WTC11 (cell line): ENCODE measurements at regions not wholly inside any gene's neighbourhood (a gene's known extent, or its start where the extent isn't known, plus 50 kb on each side); places are given as distances from the start of the nearest gene placed in this dataset.

Source experiments
- ATF6 ChIP-seq: sonication (generic); formaldehyde crosslinking; IDR thresholded peaks from 2 replicates; pipeline ENCODE4 v1.8.1; 2023; ENCODE audit warnings: mild to moderate bottlenecking, missing genetic modification reagents
- CREB1 ChIP-seq: sonication (generic); formaldehyde crosslinking; IDR thresholded peaks from 2 replicates; pipeline ENCODE4 v1.8.0; 2023; ENCODE audit warnings: mild to moderate bottlenecking, missing genetic modification reagents
- E2F1 ChIP-seq: sonication (generic); formaldehyde crosslinking; IDR thresholded peaks from 2 replicates; pipeline ENCODE4 v1.8.0; 2022; ENCODE audit warnings: mild to moderate bottlenecking, missing genetic modification reagents
- ESRRA ChIP-seq: sonication (generic); formaldehyde crosslinking; IDR thresholded peaks from 2 replicates; pipeline ENCODE4 v1.8.1; 2022; ENCODE audit warnings: mild to moderate bottlenecking, missing genetic modification reagents, borderline replicate concordance
- FOXJ3 ChIP-seq: sonication (generic); formaldehyde crosslinking; IDR thresholded peaks from 2 replicates; pipeline ENCODE4 v1.9.0; 2021; ENCODE audit warnings: missing genetic modification reagents, mild to moderate bottlenecking, borderline replicate concordance
- HMGA2 ChIP-seq: fragments of 250-450 bp; sonication (Bioruptor Pico); IDR thresholded peaks from 2 replicates; pipeline ENCODE4 v1.4.0; 2021; ENCODE audit warnings: mild to moderate bottlenecking, moderate library complexity
- HMGXB4 ChIP-seq: sonication (generic); formaldehyde crosslinking; IDR thresholded peaks from 2 replicates; pipeline ENCODE4 v1.8.1; 2023; ENCODE audit warnings: mild to moderate bottlenecking, moderate library complexity, missing genetic modification reagents
- IRF1 ChIP-seq: sonication (generic); formaldehyde crosslinking; IDR thresholded peaks from 2 replicates; pipeline ENCODE4 v1.8.0; 2023; ENCODE audit warnings: missing genetic modification reagents
- MLX ChIP-seq: sonication (generic); formaldehyde crosslinking; IDR thresholded peaks from 2 replicates; pipeline ENCODE4 v1.8.1; 2023; ENCODE audit warnings: mild to moderate bottlenecking, missing genetic modification reagents, moderate library complexity
- NFE2L1 ChIP-seq: sonication (generic); formaldehyde crosslinking; IDR thresholded peaks from 2 replicates; pipeline ENCODE4 v1.8.1; 2023; ENCODE audit warnings: missing genetic modification reagents
- TP53 ChIP-seq: sonication (generic); formaldehyde crosslinking; IDR thresholded peaks from 2 replicates; pipeline ENCODE4 v1.8.1; 2023; ENCODE audit warnings: mild to moderate bottlenecking, missing genetic modification reagents
- ZNF396 ChIP-seq: fragments of 250-450 bp; sonication (Bioruptor Pico); IDR thresholded peaks from 2 replicates; pipeline ENCODE4 v1.8.0; 2021; ENCODE audit warnings: mild to moderate bottlenecking, moderate library complexity, borderline replicate concordance
- TF ChIP-seq, protein P1 (sequence below): sonication (generic); formaldehyde crosslinking; conservative IDR thresholded peaks from 2 replicates; pipeline ENCODE4 v1.8.1; 2023; ENCODE audit warnings: mild to moderate bottlenecking, low read depth, missing genetic modification reagents, moderate library complexity
- TF ChIP-seq, protein P2 (sequence below): sonication (generic); formaldehyde crosslinking; IDR thresholded peaks from 2 replicates; pipeline ENCODE4 v1.8.1; 2022; ENCODE audit warnings: low read depth, mild to moderate bottlenecking, moderate library complexity, missing genetic modification reagents, borderline replicate concordance
- TF ChIP-seq, protein P3 (sequence below): sonication (generic); formaldehyde crosslinking; IDR thresholded peaks from 2 replicates; pipeline ENCODE4 v1.8.0; 2022; ENCODE audit warnings: mild to moderate bottlenecking, missing genetic modification reagents

DNA sequence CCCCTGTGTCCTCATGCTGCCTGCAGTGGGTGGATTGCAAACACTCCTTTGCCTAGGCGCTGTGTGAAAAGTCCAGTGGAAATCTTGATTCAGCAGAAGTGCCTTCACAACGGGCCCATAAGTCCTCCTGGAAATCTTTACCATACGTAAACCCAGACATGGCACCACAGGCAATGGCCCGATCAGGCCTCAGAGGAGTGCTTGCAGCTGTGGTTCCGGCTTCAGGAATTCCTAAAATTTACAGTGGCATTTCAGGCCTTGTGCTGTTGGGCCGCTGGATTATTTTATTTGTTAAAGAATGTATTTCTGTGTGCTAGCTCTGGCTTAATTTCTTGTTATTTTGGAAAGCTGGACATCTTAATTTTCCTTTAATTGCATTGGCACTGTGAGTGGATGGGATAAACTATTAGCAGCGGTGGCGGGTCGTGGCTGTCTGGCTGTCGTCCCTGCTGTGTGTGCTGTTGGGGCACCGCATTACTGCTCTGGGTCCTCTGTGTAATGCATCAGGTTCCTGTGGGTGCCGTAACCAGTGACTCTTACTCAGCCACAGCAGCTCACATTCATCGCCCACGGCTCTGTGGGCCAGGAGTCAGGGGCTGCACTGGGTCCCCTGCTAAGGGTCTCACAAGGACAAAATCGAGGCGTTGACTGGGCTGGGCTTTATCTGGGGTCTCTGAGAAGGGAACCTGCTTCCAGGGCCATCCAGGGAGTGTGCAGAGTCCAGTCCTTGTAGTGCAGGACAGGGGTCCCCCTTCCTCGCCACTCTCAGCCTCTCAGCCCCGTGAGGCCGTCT is 73.1 kb downstream of the RTP5 start (continued):
- TF ChIP-seq FOXJ3 (CRISPR knock-in tag) (no peak), MLX (CRISPR knock-in tag) (no peak), ZNF396 (CRISPR knock-in tag) (no peak), HMGXB4 (CRISPR knock-in tag) (no peak), TP53 (CRISPR knock-in tag) (no peak), NFE2L1 (CRISPR knock-in tag) (no peak), ESRRA (no peak), HMGA2 (no peak), E2F1 (no peak), ATF6 (CRISPR knock-in tag) (no peak), IRF1 (CRISPR knock-in tag) (no peak), CREB1 (CRISPR knock-in tag) (no peak)
- TF ChIP-seq, protein P1, sequence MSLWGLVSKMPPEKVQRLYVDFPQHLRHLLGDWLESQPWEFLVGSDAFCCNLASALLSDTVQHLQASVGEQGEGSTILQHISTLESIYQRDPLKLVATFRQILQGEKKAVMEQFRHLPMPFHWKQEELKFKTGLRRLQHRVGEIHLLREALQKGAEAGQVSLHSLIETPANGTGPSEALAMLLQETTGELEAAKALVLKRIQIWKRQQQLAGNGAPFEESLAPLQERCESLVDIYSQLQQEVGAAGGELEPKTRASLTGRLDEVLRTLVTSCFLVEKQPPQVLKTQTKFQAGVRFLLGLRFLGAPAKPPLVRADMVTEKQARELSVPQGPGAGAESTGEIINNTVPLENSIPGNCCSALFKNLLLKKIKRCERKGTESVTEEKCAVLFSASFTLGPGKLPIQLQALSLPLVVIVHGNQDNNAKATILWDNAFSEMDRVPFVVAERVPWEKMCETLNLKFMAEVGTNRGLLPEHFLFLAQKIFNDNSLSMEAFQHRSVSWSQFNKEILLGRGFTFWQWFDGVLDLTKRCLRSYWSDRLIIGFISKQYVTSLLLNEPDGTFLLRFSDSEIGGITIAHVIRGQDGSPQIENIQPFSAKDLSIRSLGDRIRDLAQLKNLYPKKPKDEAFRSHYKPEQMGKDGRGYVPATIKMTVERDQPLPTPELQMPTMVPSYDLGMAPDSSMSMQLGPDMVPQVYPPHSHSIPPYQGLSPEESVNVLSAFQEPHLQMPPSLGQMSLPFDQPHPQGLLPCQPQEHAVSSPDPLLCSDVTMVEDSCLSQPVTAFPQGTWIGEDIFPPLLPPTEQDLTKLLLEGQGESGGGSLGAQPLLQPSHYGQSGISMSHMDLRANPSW (CRISPR knock-in tag), result no peak
- TF ChIP-seq, protein P2, sequence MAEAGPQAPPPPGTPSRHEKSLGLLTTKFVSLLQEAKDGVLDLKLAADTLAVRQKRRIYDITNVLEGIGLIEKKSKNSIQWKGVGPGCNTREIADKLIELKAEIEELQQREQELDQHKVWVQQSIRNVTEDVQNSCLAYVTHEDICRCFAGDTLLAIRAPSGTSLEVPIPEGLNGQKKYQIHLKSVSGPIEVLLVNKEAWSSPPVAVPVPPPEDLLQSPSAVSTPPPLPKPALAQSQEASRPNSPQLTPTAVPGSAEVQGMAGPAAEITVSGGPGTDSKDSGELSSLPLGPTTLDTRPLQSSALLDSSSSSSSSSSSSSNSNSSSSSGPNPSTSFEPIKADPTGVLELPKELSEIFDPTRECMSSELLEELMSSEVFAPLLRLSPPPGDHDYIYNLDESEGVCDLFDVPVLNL, result no peak
- TF ChIP-seq, protein P3, sequence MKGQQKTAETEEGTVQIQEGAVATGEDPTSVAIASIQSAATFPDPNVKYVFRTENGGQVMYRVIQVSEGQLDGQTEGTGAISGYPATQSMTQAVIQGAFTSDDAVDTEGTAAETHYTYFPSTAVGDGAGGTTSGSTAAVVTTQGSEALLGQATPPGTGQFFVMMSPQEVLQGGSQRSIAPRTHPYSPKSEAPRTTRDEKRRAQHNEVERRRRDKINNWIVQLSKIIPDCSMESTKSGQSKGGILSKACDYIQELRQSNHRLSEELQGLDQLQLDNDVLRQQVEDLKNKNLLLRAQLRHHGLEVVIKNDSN (CRISPR knock-in tag), result no peak
- TF ChIP-seq, all 79 proteins: peak for 0
